Lower leg skin (tissue), 3 donors: ENCODE measurements at regions not wholly inside any gene's neighbourhood (a gene's known extent, or its start where the extent isn't known, plus 50 kb on each side); places are given as distances from the start of the nearest gene placed in this dataset.

ENCODE experiments used
- POLR2A ChIP-seq, 2 donors: fragments of 450-650 bp; IDR thresholded peaks; one replicate each; pipeline ENCODE4 v1.6.1; 2016 to 2017; ENCODE audit warnings: antibody characterized with exemption in 2 of 2, mild to moderate bottlenecking in 1 of 2, moderate library complexity in 1 of 2
- TF ChIP-seq, protein P1 (sequence below), 3 donors: fragments of 450-650 bp; IDR thresholded peaks; one replicate each; pipeline ENCODE4 v1.5.1; 2016; ENCODE audit warnings: antibody characterized with exemption in 3 of 3, mild to moderate bottlenecking in 3 of 3, moderate library complexity in 2 of 3

GRCh38 chr16:51429041-51429440 is 278.0 kb upstream of the SALL1 start:
- TF ChIP-seq POLR2A (IDR thresholded peaks at IDR 0.05), result no peak
- TF ChIP-seq, protein P1, sequence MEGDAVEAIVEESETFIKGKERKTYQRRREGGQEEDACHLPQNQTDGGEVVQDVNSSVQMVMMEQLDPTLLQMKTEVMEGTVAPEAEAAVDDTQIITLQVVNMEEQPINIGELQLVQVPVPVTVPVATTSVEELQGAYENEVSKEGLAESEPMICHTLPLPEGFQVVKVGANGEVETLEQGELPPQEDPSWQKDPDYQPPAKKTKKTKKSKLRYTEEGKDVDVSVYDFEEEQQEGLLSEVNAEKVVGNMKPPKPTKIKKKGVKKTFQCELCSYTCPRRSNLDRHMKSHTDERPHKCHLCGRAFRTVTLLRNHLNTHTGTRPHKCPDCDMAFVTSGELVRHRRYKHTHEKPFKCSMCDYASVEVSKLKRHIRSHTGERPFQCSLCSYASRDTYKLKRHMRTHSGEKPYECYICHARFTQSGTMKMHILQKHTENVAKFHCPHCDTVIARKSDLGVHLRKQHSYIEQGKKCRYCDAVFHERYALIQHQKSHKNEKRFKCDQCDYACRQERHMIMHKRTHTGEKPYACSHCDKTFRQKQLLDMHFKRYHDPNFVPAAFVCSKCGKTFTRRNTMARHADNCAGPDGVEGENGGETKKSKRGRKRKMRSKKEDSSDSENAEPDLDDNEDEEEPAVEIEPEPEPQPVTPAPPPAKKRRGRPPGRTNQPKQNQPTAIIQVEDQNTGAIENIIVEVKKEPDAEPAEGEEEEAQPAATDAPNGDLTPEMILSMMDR (IDR thresholded peaks at IDR 0.05), result no peak
